ENCODE measurements at regions not wholly inside any gene's neighbourhood (a gene's known extent, or its start where the extent isn't known, plus 50 kb on each side); places are given as distances from the start of the nearest gene placed in this dataset.
"Not testable (repeated sequence)": the region's sequence is repeated elsewhere in the genome, so short reads cannot be mapped to it uniquely, and the experiment has no call there.

GRCh38 chr3:197456261-197457091 lies 99.3 kb downstream of the BDH1 start:
- DNase-seq (ENCODE audit: low spot score), result no peak
- no peak for TF ChIP-seq CTCF (conservative IDR thresholded peaks at IDR 0.05; ENCODE audit: low read length)
- no peak overlapping the region for H3K27ac ChIP-seq (ENCODE audit: low read depth, low read length, poor library complexity, severe bottlenecking)
- no peaks in the 10 kb centered on the region for H3K9me3 ChIP-seq (ENCODE audit: low read length)
- H3K4me1 ChIP-seq (ENCODE audit: insufficient read depth, low read length, poor library complexity, severe bottlenecking), result peaks cover 4% of the 10 kb centered on the region
- no peaks in the 10 kb centered on the region for H3K36me3 ChIP-seq (ENCODE audit: insufficient read depth, low read length)
- no peaks in the 10 kb centered on the region for H3K79me2 ChIP-seq (ENCODE audit: insufficient read depth, low read depth, low read length)
- ChIA-PET POLR2A (no interaction called here), CTCF (ENCODE audit: unreplicated experiment) (no interaction called here)
- H4K20me1 ChIP-seq (ENCODE audit: insufficient read depth, low read length), result no peaks in the 10 kb centered on the region
- BruUV-seq (replicated peaks), result no TSS peak
- H3K4me2 ChIP-seq (ENCODE audit: low read length), result peak overlapping the region; percentile 49; the same call in 1 of the 2 replicates
- no peak overlapping the region for H3K4me3 ChIP-seq (ENCODE audit: low read depth, low read length, poor library complexity, severe bottlenecking)
- no peaks in the 10 kb centered on the region for H3K9me2 ChIP-seq (ENCODE audit: insufficient read depth, low read length)
- intact Hi-C loops (cut with micrococcal nuclease; ENCODE audit: unreplicated experiment), result no loop called here
- no peak overlapping the region; the same call in 1 of the 2 replicates for H2AFZ ChIP-seq (ENCODE audit: low read length)

- H4K20me1 ChIP-seq (ENCODE audit: insufficient read depth, low read length); BruUV-seq (replicated peaks); H3K4me1 ChIP-seq (ENCODE audit: insufficient read depth, low read length, poor library complexity, severe bottlenecking); H3K9me2 ChIP-seq (ENCODE audit: insufficient read depth, low read length); H2AFZ ChIP-seq (ENCODE audit: low read length); H3K79me2 ChIP-seq (ENCODE audit: insufficient read depth, low read depth, low read length); H3K36me3 ChIP-seq (ENCODE audit: insufficient read depth, low read length); DNase-seq (ENCODE audit: low spot score); H3K4me2 ChIP-seq (ENCODE audit: low read length); H3K27ac ChIP-seq (ENCODE audit: low read depth, low read length, poor library complexity, severe bottlenecking); H3K4me3 ChIP-seq (ENCODE audit: low read depth, low read length, poor library complexity, severe bottlenecking); H3K9me3 ChIP-seq (ENCODE audit: low read length); intact Hi-C loops (cut with micrococcal nuclease; ENCODE audit: unreplicated experiment); CTCF ChIA-PET (ENCODE audit: unreplicated experiment): not testable (repeated sequence)
- POLR2A ChIA-PET, result interaction anchor here (0.6 to 1.6 kb wide), 2 partner anchors 46 to 270 kb away, joined by 4 read pairs; no protein-coding TSS in a partner anchor
Measured at GRCh38 chr3:197454841-197455240, 100.9 kb downstream of the BDH1 start.

GRCh38 chr3:197454014-197454413 lies 101.8 kb downstream of the BDH1 start:
- ChIA-PET CTCF (ENCODE audit: unreplicated experiment) (no interaction called here), POLR2A (interaction anchor here (0.6 to 1.6 kb wide), 2 partner anchors 47 to 271 kb away, joined by 4 read pairs; no protein-coding TSS in a partner anchor)
- Histone ChIP-seq H3K27ac (ENCODE audit: low read depth, low read length, poor library complexity, severe bottlenecking) (no peak overlapping the region), H3K36me3 (ENCODE audit: insufficient read depth, low read length) (no peaks in the 10 kb centered on the region), H3K4me3 (ENCODE audit: low read depth, low read length, poor library complexity, severe bottlenecking) (no peak overlapping the region), H3K9me2 (ENCODE audit: insufficient read depth, low read length) (no peaks in the 10 kb centered on the region), H3K4me2 (ENCODE audit: low read length) (no peak overlapping the region), H3K9me3 (ENCODE audit: low read length) (no peaks in the 10 kb centered on the region), H3K4me1 (ENCODE audit: insufficient read depth, low read length, poor library complexity, severe bottlenecking) (peaks cover 4% of the 10 kb centered on the region), H2AFZ (ENCODE audit: low read length) (no peak overlapping the region), H4K20me1 (ENCODE audit: insufficient read depth, low read length) (no peaks in the 10 kb centered on the region), H3K79me2 (ENCODE audit: insufficient read depth, low read depth, low read length) (no peaks in the 10 kb centered on the region)
- intact Hi-C loops (cut with micrococcal nuclease; ENCODE audit: unreplicated experiment), result no loop called here
- DNase-seq (ENCODE audit: low spot score), result peak; percentile 27
- BruUV-seq (replicated peaks), result no TSS peak
- TF ChIP-seq CTCF (conservative IDR thresholded peaks at IDR 0.05; ENCODE audit: low read length) (peak; percentile 53), EZH2phosphoT487 (IDR thresholded peaks at IDR 0.05; ENCODE audit: borderline replicate concordance, low read depth, low read length) (no peak)
